ENCODE measurements at regions not wholly inside any gene's neighbourhood (a gene's known extent, or its start where the extent isn't known, plus 50 kb on each side); places are given as distances from the start of the nearest gene placed in this dataset.

DNA sequence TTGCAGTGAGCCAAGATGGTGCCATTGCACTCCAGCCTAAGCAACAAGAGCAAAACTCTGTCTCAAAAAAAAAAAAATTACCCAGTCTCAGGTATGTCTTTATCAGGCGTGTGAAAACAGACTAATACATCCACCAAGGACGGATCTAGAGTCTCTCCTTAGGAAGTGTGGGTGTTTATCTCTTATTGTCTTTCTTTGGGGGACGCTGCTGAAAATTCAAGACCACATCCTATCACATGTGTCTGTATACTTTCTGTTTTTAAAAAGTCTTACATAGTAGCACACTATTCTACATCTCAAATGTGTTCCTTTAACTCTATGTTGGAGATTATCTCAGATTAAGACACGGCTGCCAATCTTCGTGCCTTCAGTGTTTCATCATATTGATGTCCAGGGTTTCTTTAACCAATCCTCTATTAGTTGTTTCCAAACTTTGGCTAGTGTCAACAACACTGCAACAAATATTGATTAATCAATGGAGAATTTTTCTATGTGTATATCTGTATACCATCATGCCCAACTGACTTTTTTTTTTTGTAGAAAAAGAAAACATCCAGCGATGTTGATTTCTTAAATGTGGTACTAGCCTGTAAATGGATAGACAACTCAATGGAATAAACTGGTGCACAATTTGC lies 92.3 kb upstream of the KDM7A start:
- DNase-seq (ENCODE audit: low read depth in 2 of 2) = no peak
- H2AFZ ChIP-seq (ENCODE audit: low read length) = no peak overlapping the region
- H3K27ac ChIP-seq (ENCODE audit: insufficient read depth, low read length) = no peak overlapping the region
- no peaks in the 10 kb centered on the region for H3K27me3 ChIP-seq (ENCODE audit: control insufficient read depth, insufficient read depth, low read length)
- H3K4me3 ChIP-seq (replicated peaks in 1 of 4; ENCODE audit: control extremely low read depth in 1 of 4, insufficient read depth in 1 of 4, low read depth in 3 of 4, low read length in 4 of 4) = no peak overlapping the region
- no peaks in the 10 kb centered on the region for H4K20me1 ChIP-seq (ENCODE audit: control insufficient read depth, extremely low read depth, insufficient read depth, low read length)
- H3K4me2 ChIP-seq (ENCODE audit: extremely low read depth, insufficient read depth, low read length) = no peak overlapping the region
- no peak for TF ChIP-seq EZH2 (IDR thresholded peaks at IDR 0.05; ENCODE audit: low read length, missing control alignments)
- TF ChIP-seq, protein P1, sequence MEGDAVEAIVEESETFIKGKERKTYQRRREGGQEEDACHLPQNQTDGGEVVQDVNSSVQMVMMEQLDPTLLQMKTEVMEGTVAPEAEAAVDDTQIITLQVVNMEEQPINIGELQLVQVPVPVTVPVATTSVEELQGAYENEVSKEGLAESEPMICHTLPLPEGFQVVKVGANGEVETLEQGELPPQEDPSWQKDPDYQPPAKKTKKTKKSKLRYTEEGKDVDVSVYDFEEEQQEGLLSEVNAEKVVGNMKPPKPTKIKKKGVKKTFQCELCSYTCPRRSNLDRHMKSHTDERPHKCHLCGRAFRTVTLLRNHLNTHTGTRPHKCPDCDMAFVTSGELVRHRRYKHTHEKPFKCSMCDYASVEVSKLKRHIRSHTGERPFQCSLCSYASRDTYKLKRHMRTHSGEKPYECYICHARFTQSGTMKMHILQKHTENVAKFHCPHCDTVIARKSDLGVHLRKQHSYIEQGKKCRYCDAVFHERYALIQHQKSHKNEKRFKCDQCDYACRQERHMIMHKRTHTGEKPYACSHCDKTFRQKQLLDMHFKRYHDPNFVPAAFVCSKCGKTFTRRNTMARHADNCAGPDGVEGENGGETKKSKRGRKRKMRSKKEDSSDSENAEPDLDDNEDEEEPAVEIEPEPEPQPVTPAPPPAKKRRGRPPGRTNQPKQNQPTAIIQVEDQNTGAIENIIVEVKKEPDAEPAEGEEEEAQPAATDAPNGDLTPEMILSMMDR (conservative IDR thresholded peaks at IDR 0.05 in 1 of 2, IDR thresholded peaks at IDR 0.05 in 1 of 2; ENCODE audit: low read depth in 1 of 2, low read length in 2 of 2) = no peak
- H3K36me3 ChIP-seq (ENCODE audit: control insufficient read depth, insufficient read depth, low read length) = no peaks in the 10 kb centered on the region
- no peaks in the 10 kb centered on the region for H3K4me1 ChIP-seq (ENCODE audit: control insufficient read depth, extremely low read depth, insufficient read depth, low read length)
- H3K9ac ChIP-seq (ENCODE audit: insufficient read depth, low read length) = no peak overlapping the region
- no peaks in the 10 kb centered on the region for H3K9me3 ChIP-seq (ENCODE audit: control insufficient read depth, insufficient read depth, low read depth, low read length)
- H3K79me2 ChIP-seq (ENCODE audit: control insufficient read depth, insufficient read depth, low read length) = no peaks in the 10 kb centered on the region

DNA sequence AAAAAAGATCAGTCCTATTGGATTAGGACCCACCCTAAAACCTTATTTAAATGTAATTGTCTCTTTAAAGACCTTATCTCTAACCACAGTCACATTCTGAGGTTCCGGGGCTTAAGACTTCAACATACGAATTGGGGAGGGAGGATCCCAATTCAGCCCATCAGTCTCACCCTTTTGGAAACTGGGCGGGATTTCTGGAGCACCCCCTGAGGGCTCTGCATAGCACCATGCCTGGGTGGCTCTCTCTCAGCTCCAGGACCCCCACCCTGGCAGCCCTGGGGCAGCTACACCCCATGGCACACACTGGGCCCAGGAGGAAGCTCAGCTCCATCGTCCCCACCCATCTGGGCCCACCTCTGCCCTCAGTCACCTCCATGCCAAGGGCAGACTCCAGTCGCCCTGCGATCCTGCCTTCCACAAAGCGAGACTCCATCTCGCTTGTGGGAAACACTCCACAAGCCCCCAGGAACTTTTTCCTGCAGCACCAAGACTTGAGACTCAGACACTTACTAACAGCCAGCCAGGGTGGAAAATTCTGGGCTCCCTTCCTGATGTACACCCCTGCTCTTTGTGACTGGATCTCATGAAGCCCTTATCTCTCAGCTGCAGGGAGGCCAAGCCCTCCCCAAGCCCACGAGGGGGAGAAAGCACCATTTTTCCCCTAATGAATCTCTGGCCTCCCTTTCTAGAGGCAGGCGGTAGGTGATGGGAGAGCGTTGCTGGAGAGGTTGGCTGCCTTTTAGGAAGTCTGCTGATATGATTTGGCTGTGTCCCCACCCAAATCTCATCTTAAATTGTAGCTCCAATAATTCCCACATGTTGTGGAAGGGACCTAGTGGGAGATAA lies 90.8 kb upstream of the KDM7A start:
- no peak overlapping the region for H3K27ac ChIP-seq (ENCODE audit: insufficient read depth, low read length)

DNA sequence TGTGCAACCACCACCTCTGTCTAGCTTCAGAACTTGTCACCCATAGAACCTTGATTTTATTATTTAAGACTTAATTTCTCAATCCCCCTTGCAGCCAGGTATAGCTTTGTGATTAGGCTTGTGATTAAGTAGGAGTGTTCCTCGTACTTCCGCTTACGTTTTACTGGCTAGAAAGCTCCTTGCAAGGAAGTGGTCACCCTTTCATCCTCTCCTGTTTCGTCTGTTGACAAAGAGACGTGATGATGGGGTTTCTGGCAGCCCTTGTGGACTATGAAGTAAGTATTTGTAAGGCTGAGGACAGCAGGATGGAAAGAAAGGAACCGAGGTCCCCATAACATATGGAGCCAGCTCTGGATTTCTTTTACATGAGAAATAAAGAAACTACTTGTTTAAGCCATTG lies 86.5 kb upstream of the KDM7A start:
- Histone ChIP-seq H3K36me3 (ENCODE audit: control insufficient read depth, insufficient read depth, low read length) (no peaks in the 10 kb centered on the region), H3K4me1 (ENCODE audit: control insufficient read depth, extremely low read depth, insufficient read depth, low read length) (no peaks in the 10 kb centered on the region), H3K27ac (ENCODE audit: insufficient read depth, low read length) (no peak overlapping the region), H3K9me3 (ENCODE audit: control insufficient read depth, insufficient read depth, low read depth, low read length) (no peaks in the 10 kb centered on the region), H2AFZ (ENCODE audit: low read length) (no peak overlapping the region), H3K9ac (ENCODE audit: insufficient read depth, low read length) (no peak overlapping the region), H3K27me3 (ENCODE audit: control insufficient read depth, insufficient read depth, low read length) (no peaks in the 10 kb centered on the region), H3K4me3 (replicated peaks in 1 of 4; ENCODE audit: control extremely low read depth in 1 of 4, insufficient read depth in 1 of 4, low read depth in 3 of 4, low read length in 4 of 4) (no peak overlapping the region), H4K20me1 (ENCODE audit: control insufficient read depth, extremely low read depth, insufficient read depth, low read length) (no peaks in the 10 kb centered on the region), H3K79me2 (ENCODE audit: control insufficient read depth, insufficient read depth, low read length) (no peaks in the 10 kb centered on the region), H3K4me2 (ENCODE audit: extremely low read depth, insufficient read depth, low read length) (no peak overlapping the region)
- DNase-seq (ENCODE audit: low read depth in 2 of 2) = no peak
- TF ChIP-seq EZH2 (IDR thresholded peaks at IDR 0.05; ENCODE audit: low read length, missing control alignments) = no peak
- TF ChIP-seq, protein P1 (conservative IDR thresholded peaks at IDR 0.05 in 1 of 2, IDR thresholded peaks at IDR 0.05 in 1 of 2; ENCODE audit: low read depth in 1 of 2, low read length in 2 of 2) = no peak

More for the DNA sequence above, 90.8 kb upstream of the KDM7A start:
- Histone ChIP-seq H3K9ac (ENCODE audit: insufficient read depth, low read length) (no peak overlapping the region), H3K4me1 (ENCODE audit: control insufficient read depth, extremely low read depth, insufficient read depth, low read length) (no peaks in the 10 kb centered on the region), H3K36me3 (ENCODE audit: control insufficient read depth, insufficient read depth, low read length) (no peaks in the 10 kb centered on the region), H2AFZ (ENCODE audit: low read length) (no peak overlapping the region), H3K9me3 (ENCODE audit: control insufficient read depth, insufficient read depth, low read depth, low read length) (no peaks in the 10 kb centered on the region), H4K20me1 (ENCODE audit: control insufficient read depth, extremely low read depth, insufficient read depth, low read length) (no peaks in the 10 kb centered on the region), H3K4me3 (replicated peaks in 1 of 4; ENCODE audit: control extremely low read depth in 1 of 4, insufficient read depth in 1 of 4, low read depth in 3 of 4, low read length in 4 of 4) (no peak overlapping the region), H3K79me2 (ENCODE audit: control insufficient read depth, insufficient read depth, low read length) (no peaks in the 10 kb centered on the region), H3K4me2 (ENCODE audit: extremely low read depth, insufficient read depth, low read length) (no peak overlapping the region), H3K27me3 (ENCODE audit: control insufficient read depth, insufficient read depth, low read length) (no peaks in the 10 kb centered on the region)
- TF ChIP-seq, protein P1 (conservative IDR thresholded peaks at IDR 0.05 in 1 of 2, IDR thresholded peaks at IDR 0.05 in 1 of 2; ENCODE audit: low read depth in 1 of 2, low read length in 2 of 2) = no peak
- no peak for TF ChIP-seq EZH2 (IDR thresholded peaks at IDR 0.05; ENCODE audit: low read length, missing control alignments)
- no peak for DNase-seq (ENCODE audit: low read depth in 2 of 2)
